Central memory CD8-positive, alpha-beta T cell (primary cell): ENCODE measurements at regions not wholly inside any gene's neighbourhood (a gene's known extent, or its start where the extent isn't known, plus 50 kb on each side); places are given as distances from the start of the nearest gene placed in this dataset.
"Not testable (repeated sequence)": the region's sequence is repeated elsewhere in the genome, so short reads cannot be mapped to it uniquely, and the experiment has no call there.

ENCODE experiments used
- ATAC-seq: fragments of 150-1000 bp; cut with Tn5 transposase; replicated peaks from 2 replicates; pipeline ENCODE4 v1.10.0; 2022; ENCODE audit warnings: mild to moderate bottlenecking, moderate FRiP score, moderate number of reproducible peaks; ENCODE audit not compliant: poor library complexity, severe bottlenecking; ENCODE audit errors: extremely low read depth
- DNase-seq, 2 donors: peaks; one replicate each; pipeline ENCODE4 v3.0.0; 2021; ENCODE audit warnings: low spot score in 2 of 2
- H3K27ac Mint-ChIP-seq: one replicate; pipeline ENCODE4 v1.8.0; 2022; ENCODE audit warnings: low read depth, mild to moderate bottlenecking, moderate library complexity, mixed read lengths
- H3K27me3 Mint-ChIP-seq: one replicate; pipeline ENCODE4 v1.8.0; 2022; ENCODE audit warnings: mixed read lengths
- H3K36me3 Mint-ChIP-seq: one replicate; pipeline ENCODE4 v1.8.0; 2022; ENCODE audit warnings: mild to moderate bottlenecking, moderate library complexity, mixed read lengths; ENCODE audit not compliant: insufficient read depth
- H3K4me1 Mint-ChIP-seq: one replicate; pipeline ENCODE4 v1.8.0; 2022; ENCODE audit warnings: mixed read lengths
- H3K4me3 Mint-ChIP-seq: one replicate; pipeline ENCODE4 v1.8.0; 2022; ENCODE audit warnings: mild to moderate bottlenecking, moderate library complexity, mixed read lengths
- H3K9me3 Mint-ChIP-seq: one replicate; pipeline ENCODE4 v1.8.0; 2022; ENCODE audit warnings: mixed read lengths

GRCh38 chr15:39513936-39514335 lies 66.9 kb upstream of the THBS1 start:
- peaks cover 6% of the 10 kb centered on the region for H3K9me3 Mint-ChIP-seq
- H3K4me1 Mint-ChIP-seq, result no peaks in the 10 kb centered on the region
- no peak for DNase-seq
- H3K27ac Mint-ChIP-seq, result no peak overlapping the region
- peaks cover 3% of the 10 kb centered on the region for H3K36me3 Mint-ChIP-seq
- ATAC-seq, result no peak
- no peak overlapping the region for H3K4me3 Mint-ChIP-seq
- H3K27me3 Mint-ChIP-seq, result peaks cover 93% of the 10 kb centered on the region

GRCh38 chr15:39514933-39515332 lies 65.9 kb upstream of the THBS1 start:
- Mint-ChIP-seq H3K4me1 (no peaks in the 10 kb centered on the region), H3K27me3 (peaks cover 100% of the 10 kb centered on the region), H3K36me3 (peaks cover 3% of the 10 kb centered on the region), H3K4me3 (no peak overlapping the region), H3K27ac (no peak overlapping the region), H3K9me3 (peaks cover 6% of the 10 kb centered on the region)
- no peak for DNase-seq
- ATAC-seq, result no peak

- H3K27ac Mint-ChIP-seq, result no peak overlapping the region
- peaks cover 3% of the 10 kb centered on the region for H3K36me3 Mint-ChIP-seq
Measured at GRCh38 chr15:39515765-39516164, 65.1 kb upstream of the THBS1 start.

GRCh38 chr15:39517122-39517855 lies 63.6 kb upstream of the THBS1 start:
- ATAC-seq, result no peak
- DNase-seq, result no peak
- Mint-ChIP-seq H3K27ac (no peak overlapping the region), H3K9me3 (peaks cover 6% of the 10 kb centered on the region), H3K36me3 (peaks cover 3% of the 10 kb centered on the region), H3K4me1 (no peaks in the 10 kb centered on the region), H3K4me3 (no peak overlapping the region), H3K27me3 (peaks cover 93% of the 10 kb centered on the region)

More at GRCh38 chr15:39515765-39516164, 65.1 kb upstream of the THBS1 start:
- ATAC-seq (no peak), DNase-seq (no peak)
- H3K4me1 Mint-ChIP-seq, result no peaks in the 10 kb centered on the region
- no peak overlapping the region for H3K4me3 Mint-ChIP-seq
- H3K27me3 Mint-ChIP-seq, result peaks cover 99% of the 10 kb centered on the region
- peaks cover 6% of the 10 kb centered on the region for H3K9me3 Mint-ChIP-seq

- not testable (repeated sequence) for DNase-seq, H3K4me3 Mint-ChIP-seq, H3K4me1 Mint-ChIP-seq, H3K9me3 Mint-ChIP-seq, H3K36me3 Mint-ChIP-seq, H3K27ac Mint-ChIP-seq, ATAC-seq
- peaks cover 71% of the 10 kb centered on the region for H3K27me3 Mint-ChIP-seq
Measured at GRCh38 chr15:39523968-39524367, 56.9 kb upstream of the THBS1 start.

- no peaks in the 10 kb centered on the region for H3K9me3 Mint-ChIP-seq
- ATAC-seq (no peak), DNase-seq (no peak)
- peaks cover 43% of the 10 kb centered on the region for H3K27me3 Mint-ChIP-seq
- no peaks in the 10 kb centered on the region for H3K36me3 Mint-ChIP-seq
- H3K4me1 Mint-ChIP-seq, result no peaks in the 10 kb centered on the region
- no peak overlapping the region for H3K4me3 Mint-ChIP-seq
- no peak overlapping the region for H3K27ac Mint-ChIP-seq
Measured at GRCh38 chr15:39529457-39529856, 51.4 kb upstream of the THBS1 start.

GRCh38 chr15:39530480-39531342 lies 50.2 kb upstream of the THBS1 start:
- no peaks in the 10 kb centered on the region for H3K4me1 Mint-ChIP-seq
- H3K4me3 Mint-ChIP-seq, result no peak overlapping the region
- H3K36me3 Mint-ChIP-seq, result no peaks in the 10 kb centered on the region
- H3K27me3 Mint-ChIP-seq, result peaks cover 31% of the 10 kb centered on the region
- H3K9me3 Mint-ChIP-seq, result no peaks in the 10 kb centered on the region
- ATAC-seq (no peak), DNase-seq (no peak)
- H3K27ac Mint-ChIP-seq, result no peak overlapping the region
